Fibroblast of skin of right biceps (primary cell): ENCODE measurements at regions not wholly inside any gene's neighbourhood (a gene's known extent, or its start where the extent isn't known, plus 50 kb on each side); places are given as distances from the start of the nearest gene placed in this dataset.
A peak's percentile ranks its signal among the peaks of the same experiment; 100 is the strongest.
"Not testable (repeated sequence)": the region's sequence is repeated elsewhere in the genome, so short reads cannot be mapped to it uniquely, and the experiment has no call there.

Source experiments
- DNase-seq: peaks from one replicate; pipeline ENCODE4 v3.0.0-alpha.2; 2013

GRCh38 chr3:40649346-40649745, 124.6 kb downstream of the ZNF621 start:
- DNase-seq: no peak

GRCh38 chr3:40652072-40652471, 127.3 kb downstream of the ZNF621 start:
- DNase-seq: no peak

GRCh38 chr3:40653001-40653400, 128.2 kb downstream of the ZNF621 start:
- DNase-seq: no peak

GRCh38 chr3:40653878-40654277, 129.1 kb downstream of the ZNF621 start:
- DNase-seq: no peak

GRCh38 chr3:40655551-40655950, 130.8 kb downstream of the ZNF621 start:
- no peak for DNase-seq

GRCh38 chr3:40657623-40658022, 132.9 kb downstream of the ZNF621 start:
- DNase-seq: no peak

- DNase-seq: no peak
Measured at GRCh38 chr3:40658305-40658704, 133.5 kb downstream of the ZNF621 start.

GRCh38 chr3:40660554-40660953, 135.8 kb downstream of the ZNF621 start:
- no peak for DNase-seq

GRCh38 chr3:40661284-40661683, 136.5 kb downstream of the ZNF621 start:
- no peak for DNase-seq

- DNase-seq: no peak
Measured at GRCh38 chr3:40663280-40663679, 138.5 kb downstream of the ZNF621 start.

- no peak for DNase-seq
Measured at GRCh38 chr3:40669176-40669575, 144.4 kb downstream of the ZNF621 start.

- no peak for DNase-seq
Measured at GRCh38 chr3:40672861-40673260, 148.1 kb downstream of the ZNF621 start.

- DNase-seq: no peak
Measured at GRCh38 chr3:40677321-40677720, 152.6 kb downstream of the ZNF621 start.

GRCh38 chr3:40677749-40678148, 153.0 kb downstream of the ZNF621 start:
- DNase-seq: no peak

- DNase-seq: no peak
Measured at GRCh38 chr3:40679290-40679689, 154.5 kb downstream of the ZNF621 start.

- no peak for DNase-seq
Measured at GRCh38 chr3:40680685-40681657, 156.2 kb downstream of the ZNF621 start.

- no peak for DNase-seq
Measured at GRCh38 chr3:40681658-40682055, 156.9 kb downstream of the ZNF621 start.

GRCh38 chr3:40689837-40690236, 165.1 kb downstream of the ZNF621 start:
- DNase-seq: no peak

GRCh38 chr3:40690749-40691451, 166.1 kb downstream of the ZNF621 start:
- peak; percentile 2 for DNase-seq

GRCh38 chr3:40691452-40691861, 166.7 kb downstream of the ZNF621 start:
- DNase-seq: no peak

- no peak for DNase-seq
Measured at GRCh38 chr3:40695848-40696247, 171.1 kb downstream of the ZNF621 start.

- not testable (repeated sequence) for DNase-seq
Measured at GRCh38 chr3:40698611-40699010, 173.9 kb downstream of the ZNF621 start.

GRCh38 chr3:40701016-40701588, 176.3 kb downstream of the ZNF621 start:
- no peak for DNase-seq

GRCh38 chr3:40704224-40704623, 179.5 kb downstream of the ZNF621 start:
- DNase-seq: no peak
